H1 (cell line): ENCODE measurements at regions not wholly inside any gene's neighbourhood (a gene's known extent, or its start where the extent isn't known, plus 50 kb on each side); places are given as distances from the start of the nearest gene placed in this dataset.

Source experiments
- CTCF ChIA-PET: fragments of 300-600 bp; sonication (Branson Sonifier 250); formaldehyde crosslinking; loops from one replicate; lab custom pipeline; 2021; ENCODE audit not compliant: partially characterized antibody; lab: Charles Lee
- POLR2A ChIA-PET: fragments of 300-600 bp; sonication (Branson Sonifier 250); formaldehyde crosslinking; loops from one replicate; lab custom pipeline; 2021; ENCODE audit warnings: inconsistent platforms; ENCODE audit not compliant: partially characterized antibody; lab: Charles Lee
- DNase-seq, 2 experiments: peaks; one replicate each; pipeline versions ENCODE4 v3.0.0 to v3.0.0-alpha.2; 2010 to 2022; ENCODE audit warnings: low spot score in 2 of 2, low read depth in 1 of 2, mixed read lengths in 1 of 2
- FAIRE-seq: peaks from 2 replicates; lab custom pipeline; 2011; peaks lifted over from hg19 to GRCh38; lab: Jason Lieb, UNC
- H2AFZ ChIP-seq: 2 replicates; pipeline ENCODE4 v1.8.1; 2012; ENCODE audit warnings: low read length, inconsistent platforms
- H2AK5ac ChIP-seq: 2 replicates; pipeline ENCODE4 v1.6.1; 2013; ENCODE audit warnings: low read depth, low read length
- H2BK120ac ChIP-seq: replicated peaks from 2 replicates; pipeline ENCODE3; 2013; ENCODE audit warnings: low read depth, low read length, inconsistent platforms
- H2BK12ac ChIP-seq: 2 replicates; pipeline ENCODE4 v1.6.1; 2013; ENCODE audit warnings: low read depth, low read length
- H2BK15ac ChIP-seq: 2 replicates; pipeline ENCODE4 v1.6.1; 2013; ENCODE audit warnings: low read length
- H2BK20ac ChIP-seq: 2 replicates; pipeline ENCODE4 v1.6.1; 2013; ENCODE audit warnings: low read length
- H2BK5ac ChIP-seq: 2 replicates; pipeline ENCODE4 v1.6.1; 2013; ENCODE audit warnings: low read depth, low read length
- H3K14ac ChIP-seq: 2 replicates; pipeline ENCODE4 v1.6.1; 2013; ENCODE audit warnings: inconsistent platforms; ENCODE audit not compliant: insufficient read length
- H3K18ac ChIP-seq: 2 replicates; pipeline ENCODE4 v1.6.1; 2013; ENCODE audit warnings: low read length; ENCODE audit errors: extremely low read depth
- H3K23ac ChIP-seq: 2 replicates; pipeline ENCODE4 v1.6.1; 2013; ENCODE audit warnings: inconsistent platforms; ENCODE audit not compliant: insufficient read length
- H3K23me2 ChIP-seq: 2 replicates; pipeline ENCODE4 v1.6.1; 2013; ENCODE audit warnings: low read depth, low read length
- H3K27ac ChIP-seq: 2 replicates; pipeline ENCODE4 v1.6.1; 2011; ENCODE audit warnings: low read depth, low read length, inconsistent platforms
- H3K27me3 ChIP-seq, 4 experiments: replicated peaks in 1 of 4; 1 replicate in 1 of 4; 2 replicates in 3 of 4; pipeline versions ENCODE4 v1.6.1 to v1.8.1; 2011 to 2013; ENCODE audit warnings: low read length in 3 of 4, mild to moderate bottlenecking in 3 of 4, inconsistent platforms in 2 of 4, mixed read lengths in 2 of 4, moderate library complexity in 1 of 4; ENCODE audit not compliant: control insufficient read depth in 3 of 4, insufficient read depth in 3 of 4; ENCODE audit errors: extremely low read depth in 1 of 4
- H3K36me3 ChIP-seq, 4 experiments: 2 replicates each; pipeline versions ENCODE4 v1.6.1 to v1.8.1; 2011 to 2013; ENCODE audit warnings: mild to moderate bottlenecking in 4 of 4, low read length in 3 of 4, moderate library complexity in 2 of 4, control low read depth in 1 of 4, inconsistent platforms in 1 of 4; ENCODE audit not compliant: insufficient read depth in 4 of 4, control insufficient read depth in 2 of 4
- H3K4ac ChIP-seq: replicated peaks from 2 replicates; pipeline ENCODE3; 2013; ENCODE audit warnings: low read length, low read depth, mixed read lengths, inconsistent platforms; ENCODE audit not compliant: insufficient read length
- H3K4me1 ChIP-seq, 4 experiments: replicated peaks in 1 of 4; 1 replicate in 1 of 4; 2 replicates in 3 of 4; pipeline versions ENCODE4 v1.6.1 to v1.8.1; 2011 to 2013; ENCODE audit warnings: low read length in 3 of 4, inconsistent platforms in 2 of 4, mixed read lengths in 1 of 4; ENCODE audit not compliant: insufficient read depth in 4 of 4, control insufficient read depth in 3 of 4
- H3K4me2 ChIP-seq, 2 experiments: 2 replicates each; pipeline versions ENCODE4 v1.6.1 to v1.8.1; 2011 to 2013; ENCODE audit warnings: low read depth in 2 of 2, low read length in 2 of 2, control low read depth in 1 of 2, inconsistent platforms in 1 of 2, mild to moderate bottlenecking in 1 of 2; ENCODE audit not compliant: insufficient read depth in 1 of 2
- H3K4me3 ChIP-seq, 4 experiments: fragments of 200-600, 300-600 bp in 1 of 4; sonication (generic), shearing (Covaris generic), sonication (Bioruptor Twin) in 1 of 4; 2 replicates each; pipeline versions ENCODE4 v1.5.1 to v1.8.1; 2011 to 2016; ENCODE audit warnings: low read length in 4 of 4, low read depth in 3 of 4, control low read depth in 2 of 4, inconsistent platforms in 2 of 4, mild to moderate bottlenecking in 2 of 4, mixed read lengths in 1 of 4, moderate library complexity in 1 of 4; ENCODE audit not compliant: insufficient read depth in 2 of 4; ENCODE audit errors: extremely low read depth in 1 of 4
- H3K56ac ChIP-seq: replicated peaks from 2 replicates; pipeline ENCODE3; 2013; ENCODE audit warnings: low read depth, mild to moderate bottlenecking, mixed read lengths, low read length, inconsistent platforms; ENCODE audit not compliant: insufficient read length
- H3K79me1 ChIP-seq: 2 replicates; pipeline ENCODE4 v1.6.1; 2013; ENCODE audit warnings: low read depth, low read length, control low read depth
- H3K79me2 ChIP-seq, 2 experiments: 2 replicates each; pipeline versions ENCODE4 v1.6.1 to v1.8.1; 2012 to 2013; ENCODE audit warnings: low read length in 2 of 2, mild to moderate bottlenecking in 2 of 2, inconsistent platforms in 1 of 2; ENCODE audit not compliant: insufficient read depth in 2 of 2, control insufficient read depth in 1 of 2
- H3K9ac ChIP-seq, 4 experiments: replicated peaks in 1 of 4; 1 replicate in 1 of 4; 2 replicates in 3 of 4; pipeline versions ENCODE4 v1.6.1 to v1.8.1; 2011 to 2013; ENCODE audit warnings: low read depth in 3 of 4, low read length in 3 of 4, control low read depth in 2 of 4, mild to moderate bottlenecking in 2 of 4, moderate library complexity in 2 of 4, inconsistent platforms in 1 of 4; ENCODE audit errors: extremely low read depth in 1 of 4
- H3K9me3 ChIP-seq, 2 experiments: 2 replicates each; pipeline versions ENCODE4 v1.6.1 to v1.8.1; 2012 to 2013; ENCODE audit warnings: mild to moderate bottlenecking in 2 of 2, moderate library complexity in 2 of 2, control low read depth in 1 of 2, inconsistent platforms in 1 of 2, low read depth in 1 of 2, low read length in 1 of 2, mixed read lengths in 1 of 2; ENCODE audit not compliant: insufficient read depth in 2 of 2
- H4K20me1 ChIP-seq, 2 experiments: replicated peaks in 1 of 2; 2 replicates each; pipeline versions ENCODE3 to v1.8.1; 2011 to 2013; ENCODE audit warnings: inconsistent platforms in 2 of 2, low read length in 2 of 2, mild to moderate bottlenecking in 1 of 2; ENCODE audit not compliant: insufficient read depth in 2 of 2, control insufficient read depth in 1 of 2
- H4K5ac ChIP-seq: 2 replicates; pipeline ENCODE4 v1.6.1; 2013; ENCODE audit warnings: low read length, low read depth, mixed read lengths, inconsistent platforms; ENCODE audit not compliant: insufficient read length
- H4K8ac ChIP-seq: 2 replicates; pipeline ENCODE4 v1.8.0; 2013; ENCODE audit warnings: mild to moderate bottlenecking, moderate library complexity, low read length, inconsistent platforms; ENCODE audit not compliant: insufficient read depth; ENCODE audit errors: extremely low read depth
- H4K91ac ChIP-seq: replicated peaks from 2 replicates; pipeline ENCODE3; 2013; ENCODE audit warnings: low read length, mixed read lengths, inconsistent platforms; ENCODE audit not compliant: insufficient read length
- KDM1A ChIP-seq: fragments of 200-600, 300-600 bp; sonication (generic); IDR thresholded peaks from 2 replicates; pipeline ENCODE4 v1.7.1; 2016; ENCODE audit warnings: mild to moderate bottlenecking, low read length, borderline replicate concordance
- KDM5A ChIP-seq: fragments of 200-600 bp; IDR thresholded peaks from 2 replicates; pipeline ENCODE4 v1.7.1; 2012; ENCODE audit warnings: mild to moderate bottlenecking, low read length, inconsistent platforms, mixed read lengths
- MAFK ChIP-seq: IDR thresholded peaks from 2 replicates; pipeline ENCODE4 v1.6.1; 2012; ENCODE audit warnings: low read depth, mild to moderate bottlenecking, improper control_type of control experiment, low read length
- NANOG ChIP-seq: IDR thresholded peaks from 2 replicates; pipeline ENCODE4 v1.6.1; 2011; ENCODE audit warnings: low read length, low read depth, mild to moderate bottlenecking, inconsistent platforms; ENCODE audit not compliant: insufficient read depth, poor library complexity, severe bottlenecking
- POU5F1 ChIP-seq: IDR thresholded peaks from 2 replicates; pipeline ENCODE4 v1.6.1; 2011; ENCODE audit warnings: low read depth, mild to moderate bottlenecking, low read length, moderate library complexity
- RXRA ChIP-seq: IDR thresholded peaks from 2 replicates; pipeline ENCODE4 v1.6.1; 2011; ENCODE audit warnings: low read depth, mild to moderate bottlenecking, low read length, moderate library complexity; ENCODE audit not compliant: insufficient read depth
- SP1 ChIP-seq: IDR thresholded peaks from 2 replicates; pipeline ENCODE4 v1.6.1; 2011; ENCODE audit warnings: low read depth, low read length
- SP4 ChIP-seq: IDR thresholded peaks from 2 replicates; pipeline ENCODE4 v1.6.1; 2012; ENCODE audit warnings: low read length, inconsistent platforms
- TAF1 ChIP-seq: IDR thresholded peaks from 2 replicates; pipeline ENCODE4 v1.6.1; 2011; ENCODE audit warnings: mild to moderate bottlenecking, low read depth, low read length
- TBP ChIP-seq: IDR thresholded peaks from 2 replicates; pipeline ENCODE4 v1.6.1; 2011; ENCODE audit warnings: low read depth, low read length, improper control_type of control experiment
- WGBS, 2 experiments: shearing (Covaris generic) in 1 of 2; methylation state at CpG; one replicate each; pipeline versions ENCODE4 v1.1.6 to v1.1.7; 2013 to 2015; ENCODE audit warnings: low lambda C conversion rate in 2 of 2, mixed read lengths in 2 of 2, inconsistent platforms in 1 of 2, low coverage in 1 of 2, missing lambda C conversion rate in 1 of 2; ENCODE audit not compliant: insufficient replicate concordance in 2 of 2, insufficient coverage in 1 of 2, insufficient read length in 1 of 2; ENCODE audit errors: extremely low coverage in 1 of 2, missing lambda C conversion rate in 1 of 2; 5-methylcytosine and 5-hydroxymethylcytosine counted together
- TF ChIP-seq, protein P1 (sequence below): IDR thresholded peaks from 2 replicates; pipeline ENCODE4 v1.6.1; 2012; ENCODE audit warnings: low read length, inconsistent platforms
- TF ChIP-seq, protein P2 (sequence below): IDR thresholded peaks from 2 replicates; pipeline ENCODE4 v1.6.1; 2011; ENCODE audit warnings: low read length, improper control_type of control experiment

DNA sequence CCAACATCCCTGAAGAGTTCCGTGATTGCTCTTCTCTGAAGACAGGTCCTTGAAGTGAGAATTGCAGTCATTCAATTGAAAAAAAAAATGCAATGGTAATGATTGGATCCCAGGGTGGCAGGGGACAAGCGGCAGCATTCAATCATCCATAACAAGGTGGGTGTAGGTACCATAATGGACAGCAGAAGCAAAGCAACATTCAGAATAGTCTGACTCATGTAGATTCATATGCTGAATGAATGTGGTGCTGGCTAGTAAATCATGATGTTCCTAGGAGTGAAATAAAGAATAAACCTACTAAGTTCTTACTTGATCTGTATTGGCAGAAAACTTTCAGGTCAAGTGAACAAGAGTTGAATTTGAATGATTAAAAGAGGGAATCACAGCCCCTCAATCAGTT, 319.6 kb downstream of the GPATCH2 start:
- no peak overlapping the region for H3K14ac ChIP-seq
- H4K8ac ChIP-seq: no peak overlapping the region
- peaks cover 0 to 2% (median 0%) of the 10 kb centered on the region in 4 experiments; a peak in 1 of 7 replicates for H3K4me1 ChIP-seq
- H3K4ac ChIP-seq: no peak overlapping the region
- H4K20me1 ChIP-seq: no peaks in the 10 kb centered on the region
- no peak overlapping the region for H3K9ac ChIP-seq
- no peak overlapping the region for H3K18ac ChIP-seq
- no peak overlapping the region for H2AFZ ChIP-seq
- POLR2A ChIA-PET: no interaction called here
- H4K5ac ChIP-seq: no peak overlapping the region
- H3K79me2 ChIP-seq: no peaks in the 10 kb centered on the region
- no peak overlapping the region for H3K4me2 ChIP-seq
- 96% methylated on average over 2 of the region's 2 CpGs; no CpG with 5 or more reads in 1 of the 2 experiments for WGBS, 2 experiments
- H2BK5ac ChIP-seq: no peak overlapping the region
- no peak overlapping the region for H2AK5ac ChIP-seq
- no peak overlapping the region for H2BK20ac ChIP-seq
- no peak for DNase-seq
- no peak overlapping the region for H3K56ac ChIP-seq
- no peak for FAIRE-seq
- no peak overlapping the region for H3K27ac ChIP-seq
- CTCF ChIA-PET: interaction anchor here (0.7 to 3.2 kb wide), 6 partner anchors 8 to 562 kb away, joined by 3 to 14 read pairs (median 4); no protein-coding TSS in a partner anchor
- no peaks in the 10 kb centered on the region for H3K79me1 ChIP-seq
- no peak overlapping the region for H4K91ac ChIP-seq
- H2BK120ac ChIP-seq: no peak overlapping the region
- H3K9me3 ChIP-seq: no peaks in the 10 kb centered on the region
- H3K23ac ChIP-seq: no peak overlapping the region
- H2BK12ac ChIP-seq: no peak overlapping the region
- no peaks in the 10 kb centered on the region for H3K36me3 ChIP-seq
- H3K27me3 ChIP-seq: no peaks in the 10 kb centered on the region
- no peaks in the 10 kb centered on the region; the same call in 1 of the 2 replicates for H3K23me2 ChIP-seq
- H2BK15ac ChIP-seq: no peak overlapping the region
- no peak overlapping the region for H3K4me3 ChIP-seq
- TF ChIP-seq KDM1A (no peak), NANOG (no peak), POU5F1 (no peak), MAFK (no peak), KDM5A (no peak), TBP (no peak), TAF1 (no peak), SP1 (no peak), SP4 (no peak), RXRA (no peak)
- TF ChIP-seq, protein P1, sequence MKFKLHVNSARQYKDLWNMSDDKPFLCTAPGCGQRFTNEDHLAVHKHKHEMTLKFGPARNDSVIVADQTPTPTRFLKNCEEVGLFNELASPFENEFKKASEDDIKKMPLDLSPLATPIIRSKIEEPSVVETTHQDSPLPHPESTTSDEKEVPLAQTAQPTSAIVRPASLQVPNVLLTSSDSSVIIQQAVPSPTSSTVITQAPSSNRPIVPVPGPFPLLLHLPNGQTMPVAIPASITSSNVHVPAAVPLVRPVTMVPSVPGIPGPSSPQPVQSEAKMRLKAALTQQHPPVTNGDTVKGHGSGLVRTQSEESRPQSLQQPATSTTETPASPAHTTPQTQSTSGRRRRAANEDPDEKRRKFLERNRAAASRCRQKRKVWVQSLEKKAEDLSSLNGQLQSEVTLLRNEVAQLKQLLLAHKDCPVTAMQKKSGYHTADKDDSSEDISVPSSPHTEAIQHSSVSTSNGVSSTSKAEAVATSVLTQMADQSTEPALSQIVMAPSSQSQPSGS: no peak
- TF ChIP-seq, protein P2, sequence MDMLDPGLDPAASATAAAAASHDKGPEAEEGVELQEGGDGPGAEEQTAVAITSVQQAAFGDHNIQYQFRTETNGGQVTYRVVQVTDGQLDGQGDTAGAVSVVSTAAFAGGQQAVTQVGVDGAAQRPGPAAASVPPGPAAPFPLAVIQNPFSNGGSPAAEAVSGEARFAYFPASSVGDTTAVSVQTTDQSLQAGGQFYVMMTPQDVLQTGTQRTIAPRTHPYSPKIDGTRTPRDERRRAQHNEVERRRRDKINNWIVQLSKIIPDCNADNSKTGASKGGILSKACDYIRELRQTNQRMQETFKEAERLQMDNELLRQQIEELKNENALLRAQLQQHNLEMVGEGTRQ: no peak
